OCI-LY7 (cell line): ENCODE measurements at regions not wholly inside any gene's neighbourhood (a gene's known extent, or its start where the extent isn't known, plus 50 kb on each side); places are given as distances from the start of the nearest gene placed in this dataset.
"Not testable (repeated sequence)": the region's sequence is repeated elsewhere in the genome, so short reads cannot be mapped to it uniquely, and the experiment has no call there.

Experiments used
- BruUV-seq: library from RNA; stranded (reverse); fragments of 400-500 nt; replicated peaks from 2 replicates; lab custom pipeline; 2021; lab: Mats Ljungman, UMichigan
- CTCF ChIA-PET: fragments of 300-600 bp; sonication (Branson Sonifier 250); formaldehyde crosslinking; loops from one replicate; lab custom pipeline; 2022; ENCODE audit warnings: antibody characterized with exemption; ENCODE audit not compliant: unreplicated experiment; lab: Charles Lee
- POLR2A ChIA-PET: fragments of 300-600 bp; sonication (Branson Sonifier 250); formaldehyde crosslinking; loops from one replicate; lab custom pipeline; 2022; ENCODE audit warnings: antibody characterized with exemption; lab: Charles Lee
- DNase-seq: peaks from one replicate; pipeline ENCODE4 v3.0.0-alpha.2; 2015; ENCODE audit warnings: low spot score
- H2AFZ ChIP-seq: fragments of 200-600 bp; sonication (generic), shearing (Covaris generic); 2 replicates; pipeline ENCODE4 v1.6.1; 2014; ENCODE audit warnings: mild to moderate bottlenecking, antibody characterized with exemption, low read length, moderate library complexity
- H3K27ac ChIP-seq: fragments of 200-600 bp; sonication (generic); 2 replicates; pipeline ENCODE4 v1.5.1; 2014; ENCODE audit warnings: mixed run types, low read depth, mild to moderate bottlenecking, moderate library complexity, low read length, inconsistent platforms; ENCODE audit not compliant: poor library complexity, severe bottlenecking
- H3K36me3 ChIP-seq: fragments of 200-600 bp; sonication (generic); 2 replicates; pipeline ENCODE4 v1.6.1; 2014; ENCODE audit warnings: mild to moderate bottlenecking, antibody characterized with exemption, low read length, moderate library complexity, mixed read lengths; ENCODE audit not compliant: insufficient read depth
- H3K4me1 ChIP-seq: fragments of 200-600 bp; sonication (generic); 2 replicates; pipeline ENCODE4 v1.5.1; 2014; ENCODE audit warnings: mild to moderate bottlenecking, low read length; ENCODE audit not compliant: insufficient read depth, poor library complexity, severe bottlenecking
- H3K4me2 ChIP-seq: fragments of 200-600 bp; sonication (generic); 2 replicates; pipeline ENCODE4 v1.6.1; 2014; ENCODE audit warnings: mild to moderate bottlenecking, low read length
- H3K4me3 ChIP-seq: fragments of 200-600 bp; sonication (generic); 2 replicates; pipeline ENCODE4 v1.5.1; 2014; ENCODE audit warnings: mild to moderate bottlenecking, low read depth, low read length; ENCODE audit not compliant: poor library complexity, severe bottlenecking
- H3K79me2 ChIP-seq: fragments of 200-600 bp; sonication (generic); 2 replicates; pipeline ENCODE4 v1.6.1; 2016; ENCODE audit warnings: low read depth, mild to moderate bottlenecking, low read length, moderate library complexity, mixed read lengths; ENCODE audit not compliant: insufficient read depth
- H3K9me2 ChIP-seq: fragments of 200-600 bp; sonication (generic); 2 replicates; pipeline ENCODE4 v1.6.1; 2016; ENCODE audit warnings: mild to moderate bottlenecking, low read length, mixed read lengths; ENCODE audit not compliant: insufficient read depth
- H3K9me3 ChIP-seq: fragments of 200-600 bp; sonication (generic); 2 replicates; pipeline ENCODE4 v1.6.1; 2014; ENCODE audit warnings: mild to moderate bottlenecking, mixed run types, low read length, mixed read lengths
- H4K20me1 ChIP-seq: fragments of 200-600 bp; sonication (generic); 2 replicates; pipeline ENCODE4 v1.6.1; 2014; ENCODE audit warnings: mild to moderate bottlenecking, antibody characterized with exemption, low read length, moderate library complexity, mixed read lengths; ENCODE audit not compliant: insufficient read depth
- EZH2phosphoT487 ChIP-seq: fragments of 200-600 bp; sonication (generic); IDR thresholded peaks from 2 replicates; pipeline ENCODE4 v1.6.1; 2018; ENCODE audit warnings: low read depth, borderline replicate concordance, mild to moderate bottlenecking, mixed run types, antibody characterized with exemption, low read length, moderate library complexity, mixed read lengths
- intact Hi-C: fragments of 100-400 bp; cut with micrococcal nuclease; formaldehyde crosslinking; loops from one replicate; pipeline ENCODE4 v1.10.0; 2022; ENCODE audit not compliant: unreplicated experiment
- TF ChIP-seq, protein P1 (sequence below): fragments of 200-600 bp; sonication (generic); conservative IDR thresholded peaks from 2 replicates; pipeline ENCODE4 v1.5.1; 2014; ENCODE audit warnings: mild to moderate bottlenecking, antibody characterized with exemption, low read length, moderate library complexity, mixed read lengths

DNA sequence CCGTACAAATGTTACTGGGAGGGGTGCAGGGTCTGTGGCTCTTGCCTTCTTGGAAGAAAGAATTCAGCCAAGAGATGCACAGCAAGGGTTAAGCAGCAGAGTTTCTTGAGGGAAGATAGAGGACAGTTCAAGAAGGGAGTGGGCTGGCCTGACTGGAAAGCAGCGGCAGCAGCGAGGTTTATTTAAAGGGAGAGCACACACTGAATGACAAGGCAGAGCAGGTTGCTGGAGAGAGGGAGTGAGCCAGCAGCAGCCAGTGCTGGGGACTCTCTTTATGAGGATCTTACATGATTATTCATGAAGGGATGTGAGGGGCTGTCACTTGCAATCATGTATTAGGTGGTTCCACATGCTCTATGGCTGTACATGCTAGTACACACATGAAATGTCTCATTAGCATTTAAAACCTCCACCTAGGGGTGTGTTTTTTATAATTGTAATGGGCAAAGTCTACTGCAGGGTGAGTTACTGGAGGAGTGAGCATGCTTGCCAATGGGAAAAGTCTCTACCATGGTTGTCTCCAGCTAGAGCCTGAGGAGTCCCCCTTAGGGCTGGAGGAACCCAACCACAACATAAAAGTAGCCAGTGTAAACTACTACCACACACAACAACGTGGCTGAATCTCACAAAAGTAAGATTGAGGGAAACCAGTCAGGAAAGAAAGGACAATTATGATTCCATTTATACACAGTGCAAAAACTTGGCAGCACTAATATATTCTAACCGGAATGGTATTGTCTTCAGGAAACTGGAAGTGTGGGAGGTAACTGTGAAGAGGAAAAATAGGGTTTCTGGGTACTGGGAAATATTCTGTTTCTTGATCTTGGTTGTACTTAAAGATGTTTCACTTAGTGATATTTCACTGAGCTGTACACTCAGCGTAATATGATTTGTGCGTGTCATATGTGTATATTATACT, 87.6 kb upstream of the FAM110C start:
- no peak overlapping the region for H3K4me2 ChIP-seq
- BruUV-seq = no TSS peak
- H2AFZ ChIP-seq = no peak overlapping the region
- no peak overlapping the region for H3K27ac ChIP-seq
- no peaks in the 10 kb centered on the region for H3K9me2 ChIP-seq
- DNase-seq = no peak
- no peaks in the 10 kb centered on the region for H3K79me2 ChIP-seq
- CTCF ChIA-PET = no interaction called here
- no peaks in the 10 kb centered on the region for H3K4me1 ChIP-seq
- H3K36me3 ChIP-seq = no peaks in the 10 kb centered on the region
- H4K20me1 ChIP-seq = no peaks in the 10 kb centered on the region
- H3K4me3 ChIP-seq = no peak overlapping the region
- intact Hi-C loops = no loop called here
- TF ChIP-seq, protein P1, sequence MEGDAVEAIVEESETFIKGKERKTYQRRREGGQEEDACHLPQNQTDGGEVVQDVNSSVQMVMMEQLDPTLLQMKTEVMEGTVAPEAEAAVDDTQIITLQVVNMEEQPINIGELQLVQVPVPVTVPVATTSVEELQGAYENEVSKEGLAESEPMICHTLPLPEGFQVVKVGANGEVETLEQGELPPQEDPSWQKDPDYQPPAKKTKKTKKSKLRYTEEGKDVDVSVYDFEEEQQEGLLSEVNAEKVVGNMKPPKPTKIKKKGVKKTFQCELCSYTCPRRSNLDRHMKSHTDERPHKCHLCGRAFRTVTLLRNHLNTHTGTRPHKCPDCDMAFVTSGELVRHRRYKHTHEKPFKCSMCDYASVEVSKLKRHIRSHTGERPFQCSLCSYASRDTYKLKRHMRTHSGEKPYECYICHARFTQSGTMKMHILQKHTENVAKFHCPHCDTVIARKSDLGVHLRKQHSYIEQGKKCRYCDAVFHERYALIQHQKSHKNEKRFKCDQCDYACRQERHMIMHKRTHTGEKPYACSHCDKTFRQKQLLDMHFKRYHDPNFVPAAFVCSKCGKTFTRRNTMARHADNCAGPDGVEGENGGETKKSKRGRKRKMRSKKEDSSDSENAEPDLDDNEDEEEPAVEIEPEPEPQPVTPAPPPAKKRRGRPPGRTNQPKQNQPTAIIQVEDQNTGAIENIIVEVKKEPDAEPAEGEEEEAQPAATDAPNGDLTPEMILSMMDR = no peak
- TF ChIP-seq EZH2phosphoT487 = no peak
- POLR2A ChIA-PET = no interaction called here
- H3K9me3 ChIP-seq = no peaks in the 10 kb centered on the region

DNA sequence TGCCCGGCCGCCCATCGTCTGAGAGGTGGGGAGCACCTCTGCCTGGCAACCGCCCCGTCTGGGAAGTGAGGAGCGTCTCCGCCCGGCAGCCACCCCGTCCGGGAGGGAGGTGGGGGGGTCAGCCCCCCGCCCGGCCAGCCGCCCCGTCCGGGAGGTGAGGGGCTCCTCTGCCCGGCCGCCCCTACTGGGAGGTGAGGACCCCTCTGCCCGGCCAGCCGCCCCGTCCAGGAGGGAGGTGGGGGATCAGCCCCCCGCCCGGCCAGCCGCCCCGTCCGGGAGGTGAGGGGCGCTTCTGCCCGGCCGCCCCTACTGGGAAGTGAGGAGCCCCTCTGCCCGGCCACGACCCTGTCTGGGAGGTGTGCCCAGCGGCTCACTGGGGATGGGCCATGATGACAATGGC, 80.5 kb upstream of the FAM110C start:
- H3K9me3 ChIP-seq, H3K79me2 ChIP-seq, H2AFZ ChIP-seq, H3K9me2 ChIP-seq, DNase-seq, H3K4me3 ChIP-seq, H3K27ac ChIP-seq, POLR2A ChIA-PET, H3K36me3 ChIP-seq, CTCF ChIA-PET, BruUV-seq, H4K20me1 ChIP-seq, H3K4me1 ChIP-seq, intact Hi-C loops, H3K4me2 ChIP-seq: not testable (repeated sequence)

DNA sequence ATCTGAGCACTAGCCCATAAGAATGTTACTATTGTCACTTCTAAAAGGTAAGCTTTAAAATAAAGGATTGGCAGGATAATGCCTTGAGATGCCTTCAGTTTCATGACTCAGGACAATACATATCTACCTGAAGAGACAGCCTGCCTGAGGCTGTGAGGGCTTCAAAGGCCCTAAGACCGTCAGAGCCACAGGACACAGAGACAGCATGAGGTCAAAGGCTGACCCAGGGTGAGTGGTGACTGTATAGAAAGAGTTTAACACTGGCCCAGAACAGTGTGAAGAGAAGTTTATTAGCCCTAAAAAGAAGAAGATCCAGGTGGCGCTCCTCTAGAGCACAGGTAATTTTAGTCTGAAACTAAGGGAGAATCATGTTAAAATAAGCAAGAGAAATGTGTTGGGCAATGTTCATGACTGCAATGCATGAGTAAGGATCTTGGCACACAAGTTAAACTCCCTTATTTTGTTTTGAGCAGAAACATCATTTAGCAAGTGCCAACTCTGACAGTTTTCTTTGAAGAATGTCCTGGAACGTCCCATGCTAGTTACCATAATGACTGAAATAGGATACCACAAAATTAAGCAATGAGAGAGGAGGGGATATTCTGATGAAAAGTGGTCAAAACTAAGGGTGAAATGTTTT, 78.1 kb upstream of the FAM110C start:
- TF ChIP-seq, protein P1 = no peak
- no peak for TF ChIP-seq EZH2phosphoT487
- Histone ChIP-seq H3K27ac (no peak overlapping the region), H3K4me1 (no peaks in the 10 kb centered on the region), H3K4me2 (no peak overlapping the region), H3K9me3 (no peaks in the 10 kb centered on the region), H3K36me3 (no peaks in the 10 kb centered on the region), H3K9me2 (no peaks in the 10 kb centered on the region), H4K20me1 (no peaks in the 10 kb centered on the region), H3K4me3 (no peak overlapping the region), H2AFZ (no peak overlapping the region), H3K79me2 (no peaks in the 10 kb centered on the region)
- CTCF ChIA-PET = no interaction called here
- intact Hi-C loops = no loop called here
- POLR2A ChIA-PET = no interaction called here
- BruUV-seq = no TSS peak
- no peak for DNase-seq
